ENCODE measurements at regions not wholly inside any gene's neighbourhood (a gene's known extent, or its start where the extent isn't known, plus 50 kb on each side); places are given as distances from the start of the nearest gene placed in this dataset.

DNA sequence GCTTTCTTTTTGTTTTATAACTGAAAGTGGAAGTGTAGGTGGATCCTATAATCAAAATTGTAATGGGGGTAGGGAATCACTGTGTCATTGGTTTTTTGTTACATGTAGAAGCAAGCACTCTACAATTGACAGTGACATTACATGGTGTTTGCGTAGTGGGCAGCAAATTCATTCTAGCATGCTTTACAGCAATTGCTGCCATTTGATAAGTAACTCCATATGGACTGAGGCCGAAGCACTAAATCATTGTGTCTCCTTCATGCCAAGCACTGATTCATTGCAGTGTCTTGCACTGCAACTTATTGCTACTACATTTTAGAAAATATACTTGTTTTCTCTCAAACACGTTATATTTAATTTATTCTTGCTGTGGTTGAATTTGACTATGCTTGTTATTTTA, 933.9 kb downstream of the NSUN3 start:
- H3K9ac ChIP-seq (replicated peaks in 1 of 4; ENCODE audit: extremely low read depth in 1 of 4, low read depth in 3 of 4, low read length in 3 of 4): no peak overlapping the region
- no peak overlapping the region for H2BK120ac ChIP-seq (replicated peaks; ENCODE audit: low read depth, low read length)
- H3K27me3 ChIP-seq (replicated peaks in 1 of 4; ENCODE audit: control insufficient read depth in 3 of 4, extremely low read depth in 1 of 4, insufficient read depth in 3 of 4, low read length in 3 of 4): no peaks in the 10 kb centered on the region
- H3K14ac ChIP-seq (ENCODE audit: insufficient read length): no peak overlapping the region
- no peak for FAIRE-seq
- H2AK5ac ChIP-seq (ENCODE audit: low read depth, low read length): no peak overlapping the region
- H3K56ac ChIP-seq (replicated peaks; ENCODE audit: insufficient read length, low read depth, low read length): no peak overlapping the region
- H4K8ac ChIP-seq (ENCODE audit: extremely low read depth, insufficient read depth, low read length): no peak overlapping the region
- H2BK15ac ChIP-seq (ENCODE audit: low read length): no peak overlapping the region
- DNase-seq (ENCODE audit: low read depth in 1 of 2, low spot score in 2 of 2): no peak
- POLR2A ChIA-PET (ENCODE audit: partially characterized antibody): no interaction called here
- CTCF ChIA-PET (ENCODE audit: partially characterized antibody): interaction anchor here (0.5 kb wide), 1 partner anchor 330 kb away, joined by 3 read pairs; no protein-coding TSS in a partner anchor
- H2BK12ac ChIP-seq (ENCODE audit: low read depth, low read length): no peak overlapping the region
- no peak overlapping the region for H3K23ac ChIP-seq (ENCODE audit: insufficient read length)
- no peaks in the 10 kb centered on the region for H3K9me3 ChIP-seq (ENCODE audit: insufficient read depth in 2 of 2, low read depth in 1 of 2, low read length in 1 of 2)
- no peaks in the 10 kb centered on the region for H3K79me1 ChIP-seq (ENCODE audit: low read depth, low read length)
- H3K79me2 ChIP-seq (ENCODE audit: control insufficient read depth in 1 of 2, insufficient read depth in 2 of 2, low read length in 2 of 2): no peaks in the 10 kb centered on the region
- no peak overlapping the region for H3K4me2 ChIP-seq (ENCODE audit: insufficient read depth in 1 of 2, low read depth in 2 of 2, low read length in 2 of 2)
- no peak overlapping the region for H2AFZ ChIP-seq (ENCODE audit: low read length)
- H3K36me3 ChIP-seq (ENCODE audit: control insufficient read depth in 2 of 4, insufficient read depth in 4 of 4, low read length in 3 of 4): no peaks in the 10 kb centered on the region
- H3K4me3 ChIP-seq (ENCODE audit: extremely low read depth in 1 of 4, insufficient read depth in 2 of 4, low read depth in 3 of 4, low read length in 4 of 4): no peak overlapping the region
- no peaks in the 10 kb centered on the region for H4K20me1 ChIP-seq (replicated peaks in 1 of 2; ENCODE audit: control insufficient read depth in 1 of 2, insufficient read depth in 2 of 2, low read length in 2 of 2)
- no peak overlapping the region for H4K91ac ChIP-seq (replicated peaks; ENCODE audit: insufficient read length, low read length)
- H3K23me2 ChIP-seq (ENCODE audit: low read depth, low read length): no peaks in the 10 kb centered on the region
- H3K18ac ChIP-seq (ENCODE audit: extremely low read depth, low read length): no peak overlapping the region
- no peak overlapping the region for H3K27ac ChIP-seq (ENCODE audit: low read depth, low read length)
- H3K4me1 ChIP-seq (replicated peaks in 1 of 4; ENCODE audit: control insufficient read depth in 3 of 4, insufficient read depth in 4 of 4, low read length in 3 of 4): no peaks in the 10 kb centered on the region
- H4K5ac ChIP-seq (ENCODE audit: insufficient read length, low read depth, low read length): no peak overlapping the region
- H2BK5ac ChIP-seq (ENCODE audit: low read depth, low read length): no peak overlapping the region
- H3K4ac ChIP-seq (replicated peaks; ENCODE audit: insufficient read length, low read depth, low read length): no peak overlapping the region
- H2BK20ac ChIP-seq (ENCODE audit: low read length): no peak overlapping the region
- WGBS, 2 experiments (ENCODE audit: extremely low coverage in 1 of 2, insufficient coverage in 1 of 2, insufficient read length in 1 of 2, insufficient replicate concordance in 2 of 2, low coverage in 1 of 2, low lambda C conversion rate in 2 of 2, missing lambda C conversion rate in 1 of 2): 95% methylated on average over 3 of the region's 3 CpGs; no CpG with 5 or more reads in 1 of the 2 experiments
- TF ChIP-seq EZH2 (IDR thresholded peaks at IDR 0.05; ENCODE audit: low read depth, low read length, severe bottlenecking): no peak
- TF ChIP-seq TCF12 (IDR thresholded peaks at IDR 0.05; ENCODE audit: low read depth, low read length): no peak
- TF ChIP-seq KDM1A (IDR thresholded peaks at IDR 0.05; ENCODE audit: borderline replicate concordance, low read length): no peak
- no peak for TF ChIP-seq CBX5 (IDR thresholded peaks at IDR 0.05; ENCODE audit: low read depth, low read length)
- no peak for TF ChIP-seq RAD21 (IDR thresholded peaks at IDR 0.05 in 1 of 2, conservative IDR thresholded peaks at IDR 0.05 in 1 of 2; ENCODE audit: low read depth in 2 of 2, low read length in 2 of 2)
- no peak for TF ChIP-seq HDAC2 (IDR thresholded peaks at IDR 0.05; ENCODE audit: borderline replicate concordance in 1 of 2, low read depth in 2 of 2, low read length in 2 of 2)
- no peak for TF ChIP-seq TEAD4 (IDR thresholded peaks at IDR 0.05; ENCODE audit: low read depth, low read length)
- no peak for TF ChIP-seq TAF1 (IDR thresholded peaks at IDR 0.05; ENCODE audit: low read depth, low read length)
- no peak for TF ChIP-seq PHF8 (conservative IDR thresholded peaks at IDR 0.05; ENCODE audit: low read depth, low read length)
- TF ChIP-seq POU5F1 (IDR thresholded peaks at IDR 0.05; ENCODE audit: low read depth, low read length): no peak
- TF ChIP-seq JUND (IDR thresholded peaks at IDR 0.05; ENCODE audit: low read length): no peak
- no peak for TF ChIP-seq KDM4A (IDR thresholded peaks at IDR 0.05; ENCODE audit: low read depth, low read length, severe bottlenecking)
- TF ChIP-seq POLR2A (IDR thresholded peaks at IDR 0.05; ENCODE audit: control extremely low read depth in 1 of 2, low read depth in 2 of 2, low read length in 2 of 2): no peak
- no peak for TF ChIP-seq SP4 (IDR thresholded peaks at IDR 0.05; ENCODE audit: low read length)
- TF ChIP-seq RNF2 (IDR thresholded peaks at IDR 0.05; ENCODE audit: borderline replicate concordance, low read depth, low read length, missing control alignments, poor library complexity, severe bottlenecking): no peak

Measured in H1 (cell line).